GM18858 (cell line): ENCODE measurements at regions not wholly inside any gene's neighbourhood (a gene's known extent, or its start where the extent isn't known, plus 50 kb on each side); places are given as distances from the start of the nearest gene placed in this dataset.

Source experiments
- ATAC-seq: cut with Tn5 transposase; IDR thresholded peaks from one replicate; pipeline ENCODE4 v1.9.1; 2021; ENCODE audit not compliant: unreplicated experiment

DNA sequence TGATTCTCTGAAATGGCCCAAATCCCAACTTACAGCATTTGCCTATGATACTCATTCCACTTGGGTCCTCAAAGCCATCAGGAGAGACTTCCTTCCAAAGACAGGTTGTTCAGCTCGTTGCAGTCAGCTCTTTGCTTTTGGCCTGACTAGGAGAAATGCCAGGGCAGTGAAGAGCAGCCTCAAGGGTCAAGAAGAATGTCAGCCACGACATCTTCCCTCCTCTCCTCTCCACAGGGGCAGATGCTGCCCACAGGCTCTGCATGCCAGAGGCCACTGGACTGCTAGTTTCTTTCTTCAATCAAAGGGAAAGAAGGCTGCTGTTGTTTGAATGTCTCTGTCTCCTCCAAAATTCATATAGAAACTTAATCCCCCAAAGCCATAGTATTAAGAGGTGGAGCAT lies 201.7 kb upstream of the PFN2 start:
- no peak for ATAC-seq

- ATAC-seq, result no peak
Observed at GRCh38 chr3:150170852-150171520, 200.3 kb upstream of the PFN2 start.

GRCh38 chr3:150169330-150169940 lies 198.7 kb upstream of the PFN2 start:
- ATAC-seq, result no peak

DNA sequence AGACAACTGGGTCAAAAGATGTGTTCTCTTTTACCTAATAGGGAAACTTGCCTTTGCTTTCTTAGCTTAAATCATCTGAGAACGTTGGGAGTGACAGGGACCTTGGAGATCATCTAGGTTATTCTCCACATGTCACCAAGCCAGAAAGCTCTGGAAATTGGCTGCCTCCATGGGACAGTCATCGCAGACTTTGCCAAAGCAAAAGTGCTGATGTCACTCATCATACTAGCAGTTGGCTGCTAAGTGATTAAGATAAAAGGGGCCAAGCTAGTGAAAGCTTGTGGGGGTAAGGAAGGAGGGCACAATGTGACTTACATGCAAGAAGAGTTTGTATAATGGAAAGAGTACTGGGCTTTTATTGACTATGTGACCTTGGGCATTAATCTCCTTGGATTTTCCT lies 198.0 kb upstream of the PFN2 start:
- no peak for ATAC-seq

GRCh38 chr3:150165396-150166094 lies 194.8 kb upstream of the PFN2 start:
- ATAC-seq, result no peak

GRCh38 chr3:150161011-150161410 lies 190.3 kb upstream of the PFN2 start:
- no peak for ATAC-seq

DNA sequence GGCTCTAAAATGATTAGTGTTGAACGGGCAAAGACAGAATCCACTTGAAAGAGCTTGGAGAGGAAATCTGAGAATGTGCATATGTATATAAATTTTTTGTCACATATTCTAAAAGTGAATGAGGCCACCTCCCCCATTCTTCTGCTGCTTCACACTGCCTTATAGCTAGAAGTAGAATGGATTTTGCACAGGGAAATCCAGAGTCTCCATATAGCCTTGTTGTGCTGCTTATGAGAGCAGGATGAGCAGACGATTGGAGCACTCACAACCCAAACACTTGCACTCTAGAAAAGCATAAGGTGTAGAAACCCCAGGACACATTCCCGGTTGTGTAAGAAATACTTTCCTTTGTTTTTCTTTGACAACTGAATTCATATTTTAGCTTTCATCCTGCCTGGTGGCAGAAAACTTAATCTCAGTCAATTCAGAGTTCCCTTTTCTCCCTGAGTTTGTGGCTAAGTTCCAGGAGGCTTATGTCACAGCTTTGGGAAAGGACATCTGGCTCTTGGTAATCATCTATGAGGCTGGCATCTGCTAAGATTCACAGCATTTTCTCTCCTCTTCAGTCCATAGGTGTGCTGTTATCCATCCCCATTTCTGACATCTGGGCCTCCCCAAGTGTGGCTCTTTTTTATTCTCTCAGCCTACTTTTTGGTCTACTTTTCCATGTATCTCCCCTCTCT lies 188.4 kb upstream of the PFN2 start:
- no peak for ATAC-seq

DNA sequence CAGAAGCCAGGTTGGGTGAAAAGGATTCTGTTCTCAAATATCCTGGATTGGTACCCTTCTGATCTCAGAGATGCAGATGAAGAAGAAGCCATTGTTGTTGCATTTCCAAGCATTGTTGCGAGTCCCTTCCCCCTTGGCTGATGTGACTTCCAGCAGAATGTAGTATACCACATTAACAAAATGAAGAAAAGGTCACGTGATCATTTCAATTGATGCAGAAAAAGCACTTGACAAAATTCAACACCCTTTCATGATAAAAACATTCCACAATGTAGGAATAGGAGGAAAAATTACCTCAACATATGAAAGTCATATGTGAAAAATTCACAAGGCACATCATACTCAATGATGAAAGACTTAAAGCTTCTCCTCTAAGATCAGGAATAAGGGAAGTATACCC lies 181.9 kb upstream of the PFN2 start:
- ATAC-seq, result no peak

DNA sequence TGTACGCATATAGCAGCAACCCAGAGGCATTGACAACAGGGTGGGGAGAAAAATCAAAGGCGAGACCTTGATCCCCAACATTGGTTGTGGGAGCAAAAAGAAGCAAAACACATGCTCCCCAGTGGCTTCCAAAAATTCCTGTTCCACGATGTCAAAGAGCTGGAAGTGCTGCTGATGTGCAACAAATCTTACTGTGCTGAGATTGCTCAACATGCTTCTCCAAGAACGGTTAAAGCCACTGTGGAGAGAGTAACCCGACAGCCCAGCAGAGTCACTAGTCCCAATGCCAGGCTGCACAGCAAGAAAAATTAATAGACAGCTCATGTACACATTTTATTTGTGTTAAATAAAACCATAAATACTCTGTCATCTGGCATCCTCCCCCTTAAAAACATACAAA lies 179.9 kb upstream of the PFN2 start:
- ATAC-seq, result no peak

DNA sequence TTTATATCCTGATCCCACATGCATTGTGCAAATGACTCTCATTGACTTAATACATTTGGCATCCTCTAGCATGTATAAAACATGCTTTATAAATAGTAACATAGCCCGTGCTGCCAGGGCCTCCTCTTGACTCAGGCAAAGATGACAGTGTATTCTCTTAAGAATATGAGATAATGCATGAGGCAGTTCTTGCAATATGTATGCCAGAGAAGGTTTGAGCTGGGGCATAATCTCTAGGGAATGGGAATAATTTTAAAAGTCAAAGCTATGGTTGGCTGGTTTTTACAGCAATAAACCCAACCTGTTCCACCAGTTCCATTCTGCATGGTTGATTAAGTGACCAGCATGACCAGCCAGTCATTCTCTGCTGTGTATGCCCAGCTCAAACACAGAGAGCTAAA lies 179.0 kb upstream of the PFN2 start:
- no peak for ATAC-seq

DNA sequence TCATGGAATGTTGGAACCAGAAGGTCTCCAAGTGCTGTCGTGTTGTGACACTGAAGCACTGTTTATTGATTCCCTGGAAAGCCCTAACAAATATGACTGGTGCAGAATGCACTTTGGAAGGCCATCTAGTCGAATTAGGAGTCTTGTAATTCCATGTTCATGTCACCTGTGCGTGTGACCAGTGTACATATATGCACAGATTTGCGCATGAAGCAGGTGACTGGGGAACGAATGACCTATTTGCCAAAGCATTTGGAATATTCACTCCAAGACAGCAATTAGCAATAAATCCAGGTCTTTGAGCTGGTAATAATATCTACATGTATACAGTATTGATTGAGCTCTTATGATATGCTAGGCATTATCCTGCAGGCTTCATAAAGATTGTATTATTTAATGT lies 177.5 kb upstream of the PFN2 start:
- no peak for ATAC-seq

GRCh38 chr3:150147776-150148175 lies 177.1 kb upstream of the PFN2 start:
- ATAC-seq, result no peak

- ATAC-seq, result no peak
Observed at GRCh38 chr3:150146991-150147761, 176.5 kb upstream of the PFN2 start.

- ATAC-seq, result no peak
Observed at GRCh38 chr3:150145659-150146058, 175.0 kb upstream of the PFN2 start.

GRCh38 chr3:150144191-150144708 lies 173.6 kb upstream of the PFN2 start:
- no peak for ATAC-seq

DNA sequence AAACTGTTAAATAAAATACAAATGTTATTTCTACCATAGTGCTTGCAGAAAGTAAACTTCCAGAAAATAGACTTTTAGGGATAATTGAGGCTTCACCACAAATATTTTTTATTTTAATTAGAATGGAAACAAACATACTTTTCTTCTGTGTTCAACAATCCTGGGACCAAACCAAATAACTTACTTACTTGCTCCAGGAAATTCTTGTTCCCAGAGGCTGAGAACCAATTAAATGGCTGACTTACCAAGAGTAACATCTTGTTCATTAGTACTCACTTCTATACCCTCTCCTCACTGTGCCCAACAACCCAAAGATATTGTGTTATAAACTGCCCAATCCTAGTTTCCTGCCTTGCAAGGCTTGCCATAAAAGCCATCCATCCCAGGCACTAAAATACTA lies 172.2 kb upstream of the PFN2 start:
- ATAC-seq, result no peak

- ATAC-seq, result no peak
Observed at GRCh38 chr3:150141790-150142326, 171.2 kb upstream of the PFN2 start.

DNA sequence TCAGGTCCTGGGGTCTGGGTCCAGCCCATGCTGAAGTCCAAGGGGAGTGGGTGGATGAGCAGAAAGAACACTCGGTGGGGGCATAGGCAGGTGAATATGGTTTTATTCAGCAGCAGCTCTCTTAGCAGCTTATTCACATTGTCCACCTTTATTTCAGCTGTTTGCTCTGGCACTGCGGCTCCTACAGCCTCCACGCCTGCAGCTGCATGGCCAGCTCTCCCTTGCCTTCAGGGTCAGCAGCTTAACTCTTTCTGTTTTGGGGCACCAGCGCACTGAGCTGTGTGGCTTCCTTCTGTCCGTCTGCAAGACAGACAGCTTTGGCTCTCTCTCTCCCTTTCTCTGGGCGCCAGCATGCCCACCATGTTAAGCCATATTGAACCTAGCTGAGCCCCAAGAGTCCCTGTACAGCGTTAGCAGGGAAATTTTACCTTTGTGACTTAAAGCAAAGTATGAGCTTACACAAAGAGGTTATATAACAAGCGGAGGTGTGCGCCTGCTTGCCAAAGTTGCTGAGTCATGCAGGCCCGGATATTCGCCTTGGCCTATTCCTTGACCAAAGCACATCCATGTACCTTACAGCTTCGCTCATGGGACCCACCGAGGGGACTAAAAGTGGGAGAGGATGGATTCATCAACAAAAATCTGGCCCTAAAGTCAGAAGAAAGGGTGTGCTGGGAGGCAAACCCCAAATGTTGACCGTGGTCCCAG lies 170.1 kb upstream of the PFN2 start:
- no peak for ATAC-seq

DNA sequence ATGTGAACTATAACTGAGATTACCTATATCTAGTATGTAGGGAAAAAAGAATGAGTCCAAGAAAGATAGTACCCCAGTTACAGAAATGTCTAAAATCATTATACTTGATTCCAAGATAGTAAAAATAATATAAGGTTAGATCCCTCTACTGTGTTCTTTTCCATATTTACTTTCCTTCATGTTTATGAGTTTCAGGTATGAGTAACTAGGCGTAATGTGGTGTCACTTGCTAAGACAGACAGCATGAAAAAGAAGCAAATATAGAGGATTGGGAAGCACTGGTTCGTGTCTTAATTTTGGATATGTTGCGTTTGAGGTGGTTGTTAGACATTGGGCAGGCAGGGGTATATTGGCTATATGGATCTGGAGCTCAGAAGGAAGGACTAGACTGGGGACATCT lies 168.1 kb upstream of the PFN2 start:
- ATAC-seq, result no peak

DNA sequence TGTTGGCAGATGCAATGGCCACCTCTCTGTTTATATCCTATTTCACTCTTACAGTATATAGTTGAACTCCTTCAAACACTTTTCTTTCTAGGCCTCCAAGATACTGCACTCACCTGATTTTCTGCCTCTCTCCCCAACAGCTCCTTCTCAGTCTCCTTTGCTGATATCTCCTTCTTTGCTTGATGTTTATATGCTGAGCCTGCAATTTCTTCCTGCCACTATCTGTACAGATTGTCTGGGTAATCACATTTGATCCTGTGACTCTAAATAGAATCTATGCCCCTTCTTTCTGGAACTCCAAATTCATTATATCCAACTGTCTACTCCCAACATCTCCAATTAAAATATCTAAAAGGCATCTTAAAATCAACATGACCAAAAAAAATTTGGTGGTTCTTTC lies 165.5 kb upstream of the PFN2 start:
- no peak for ATAC-seq
